GM21390 (cell line): ENCODE measurements at regions not wholly inside any gene's neighbourhood (a gene's known extent, or its start where the extent isn't known, plus 50 kb on each side); places are given as distances from the start of the nearest gene placed in this dataset.
"Not testable (repeated sequence)": the region's sequence is repeated elsewhere in the genome, so short reads cannot be mapped to it uniquely, and the experiment has no call there.

Source experiments
- ATAC-seq: cut with Tn5 transposase; IDR thresholded peaks from one replicate; pipeline ENCODE4 v1.9.1; 2021; ENCODE audit not compliant: unreplicated experiment

- no peak for ATAC-seq
Measured at GRCh38 chr2:48043131-48043700, 136.9 kb upstream of the FBXO11 start.

GRCh38 chr2:48043746-48044145, 137.4 kb upstream of the FBXO11 start:
- no peak for ATAC-seq

- no peak for ATAC-seq
Measured at GRCh38 chr2:48045613-48046012, 139.3 kb upstream of the FBXO11 start.

- no peak for ATAC-seq
Measured at GRCh38 chr2:48048476-48049171, 142.3 kb upstream of the FBXO11 start.

- no peak for ATAC-seq
Measured at GRCh38 chr2:48049371-48049770, 143.1 kb upstream of the FBXO11 start.

- ATAC-seq = no peak
Measured at GRCh38 chr2:48050711-48051110, 144.4 kb upstream of the FBXO11 start.

- no peak for ATAC-seq
Measured at GRCh38 chr2:48059975-48060374, 153.7 kb upstream of the FBXO11 start.

- not testable (repeated sequence) for ATAC-seq
Measured at GRCh38 chr2:48061656-48062055, 155.4 kb upstream of the FBXO11 start.

GRCh38 chr2:48065096-48065495, 158.8 kb upstream of the FBXO11 start:
- ATAC-seq = no peak

- ATAC-seq = no peak
Measured at GRCh38 chr2:48066000-48066399, 159.7 kb upstream of the FBXO11 start.

- no peak for ATAC-seq
Measured at GRCh38 chr2:48069769-48070168, 163.5 kb upstream of the FBXO11 start.

- ATAC-seq = no peak
Measured at GRCh38 chr2:48070415-48070814, 164.1 kb upstream of the FBXO11 start.

GRCh38 chr2:48072583-48072982, 166.3 kb upstream of the FBXO11 start:
- ATAC-seq = no peak

- ATAC-seq = no peak
Measured at GRCh38 chr2:48075631-48076030, 169.3 kb upstream of the FBXO11 start.

- ATAC-seq = no peak
Measured at GRCh38 chr2:48080534-48081316, 174.4 kb upstream of the FBXO11 start.

GRCh38 chr2:48081317-48081628, 175.0 kb upstream of the FBXO11 start:
- no peak for ATAC-seq

GRCh38 chr2:48085888-48086287, 179.6 kb upstream of the FBXO11 start:
- ATAC-seq = no peak

GRCh38 chr2:48088994-48089393, 182.7 kb upstream of the FBXO11 start:
- ATAC-seq = no peak

GRCh38 chr2:48089644-48090043, 183.3 kb upstream of the FBXO11 start:
- no peak for ATAC-seq

- ATAC-seq = no peak
Measured at GRCh38 chr2:48092846-48093803, 186.8 kb upstream of the FBXO11 start.

GRCh38 chr2:48096765-48097164, 190.5 kb upstream of the FBXO11 start:
- ATAC-seq = not testable (repeated sequence)
